Endothelial cell of umbilical vein (primary cell): ENCODE measurements at regions not wholly inside any gene's neighbourhood (a gene's known extent, or its start where the extent isn't known, plus 50 kb on each side); places are given as distances from the start of the nearest gene placed in this dataset.
"Not testable (repeated sequence)": the region's sequence is repeated elsewhere in the genome, so short reads cannot be mapped to it uniquely, and the experiment has no call there.

Experiments
- EZH2 ChIP-seq: IDR thresholded peaks from 2 replicates; pipeline ENCODE4 v1.6.1; 2012; ENCODE audit warnings: borderline replicate concordance, low read depth, mild to moderate bottlenecking, moderate library complexity, low read length, inconsistent platforms; ENCODE audit not compliant: severe bottlenecking
- JUN ChIP-seq: IDR thresholded peaks from 2 replicates; pipeline ENCODE4 v1.6.1; 2011; ENCODE audit warnings: borderline replicate concordance, low read depth; ENCODE audit not compliant: insufficient read length, insufficient read depth
- POLR2A ChIP-seq: IDR thresholded peaks from 2 replicates; pipeline ENCODE4 v1.6.1; 2012; ENCODE audit warnings: low read depth, mild to moderate bottlenecking, control low read depth, low read length
- POLR2AphosphoS5 ChIP-seq: IDR thresholded peaks from 2 replicates; pipeline ENCODE4 v1.6.1; 2012; ENCODE audit warnings: low read depth, mild to moderate bottlenecking, control low read depth, low read length, moderate library complexity; ENCODE audit not compliant: insufficient read depth

GRCh38 chr5:43824325-43824964 lies 221.5 kb downstream of the NNT start:
- not testable (repeated sequence) for TF ChIP-seq POLR2A, POLR2AphosphoS5, JUN, EZH2
